ENCODE measurements at regions not wholly inside any gene's neighbourhood (a gene's known extent, or its start where the extent isn't known, plus 50 kb on each side); places are given as distances from the start of the nearest gene placed in this dataset.

GRCh38 chr5:5711112-5711511 lies 288.6 kb downstream of the ICE1 start:
- no peak for TF ChIP-seq EZH2phosphoT487 (IDR thresholded peaks at IDR 0.05)
- no peak for TF ChIP-seq EZH2 (IDR thresholded peaks at IDR 0.05)

Measured in neural progenitor cell (in vitro differentiated cells).